GM19372 (cell line): ENCODE measurements at regions not wholly inside any gene's neighbourhood (a gene's known extent, or its start where the extent isn't known, plus 50 kb on each side); places are given as distances from the start of the nearest gene placed in this dataset.
"Not testable (repeated sequence)": the region's sequence is repeated elsewhere in the genome, so short reads cannot be mapped to it uniquely, and the experiment has no call there.

Experiments
- ATAC-seq: cut with Tn5 transposase; IDR thresholded peaks from one replicate; pipeline ENCODE4 v1.9.1; 2021; ENCODE audit warnings: mild to moderate bottlenecking, low read depth, moderate library complexity; ENCODE audit not compliant: unreplicated experiment

DNA sequence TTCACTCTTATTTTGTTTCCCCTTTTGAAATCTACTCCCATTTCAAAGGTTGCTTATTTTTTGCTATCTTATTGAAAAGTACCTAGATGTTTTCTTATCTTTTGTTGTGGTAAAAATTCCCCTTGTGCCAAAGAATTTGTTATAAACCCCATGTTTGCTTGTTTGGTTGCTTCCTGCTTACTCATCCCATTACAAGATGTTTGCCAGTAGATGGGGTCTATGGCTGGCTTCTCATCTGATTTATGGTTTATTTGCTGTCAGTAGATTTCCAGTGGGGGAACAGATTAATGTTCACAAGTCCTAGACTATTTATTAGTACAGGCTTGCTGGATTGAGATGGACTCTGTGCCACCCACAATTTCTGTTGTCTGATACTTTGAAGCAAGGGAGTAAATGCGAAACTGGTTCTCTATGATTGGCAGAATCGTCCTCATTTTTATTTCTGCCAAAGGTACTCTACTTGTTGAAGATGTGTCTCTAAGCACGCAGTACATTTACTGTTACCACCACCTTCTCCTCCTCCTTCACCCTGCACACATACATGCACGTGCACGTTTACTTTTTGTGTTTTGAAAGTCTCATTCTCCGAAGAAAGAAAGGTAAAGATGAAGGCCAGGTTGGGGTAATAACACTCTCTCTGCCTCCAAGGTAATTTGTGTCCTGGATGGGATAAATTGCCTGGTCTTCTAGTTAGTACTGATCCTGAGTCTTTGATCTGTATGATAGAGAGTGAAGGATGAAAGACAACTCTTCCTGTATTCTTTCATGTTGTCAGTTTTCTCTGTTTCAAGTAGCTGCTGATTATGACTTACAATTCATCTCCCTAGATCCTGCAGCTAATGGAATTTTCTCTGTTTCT lies 117.2 kb upstream of the ATP2B1 start:
- ATAC-seq: no peak

DNA sequence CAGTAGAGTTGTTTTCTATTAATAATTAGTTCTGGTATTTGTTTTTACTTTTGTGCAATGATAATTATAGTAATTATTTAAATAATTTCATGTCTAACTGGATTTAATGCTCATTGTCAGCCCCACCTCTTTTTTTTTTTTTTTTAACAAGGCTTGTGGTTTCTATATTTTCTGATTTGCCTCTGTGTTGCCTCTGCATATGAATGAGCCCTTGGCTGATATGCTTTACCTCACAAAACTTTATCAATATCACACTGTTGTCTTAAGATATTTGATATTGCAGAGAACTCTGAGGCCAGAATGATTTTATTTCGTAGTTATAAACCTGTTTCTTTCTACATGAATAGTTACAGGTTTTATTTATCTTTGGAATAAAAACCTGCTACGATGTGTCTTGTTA lies 116.2 kb upstream of the ATP2B1 start:
- ATAC-seq: no peak

DNA sequence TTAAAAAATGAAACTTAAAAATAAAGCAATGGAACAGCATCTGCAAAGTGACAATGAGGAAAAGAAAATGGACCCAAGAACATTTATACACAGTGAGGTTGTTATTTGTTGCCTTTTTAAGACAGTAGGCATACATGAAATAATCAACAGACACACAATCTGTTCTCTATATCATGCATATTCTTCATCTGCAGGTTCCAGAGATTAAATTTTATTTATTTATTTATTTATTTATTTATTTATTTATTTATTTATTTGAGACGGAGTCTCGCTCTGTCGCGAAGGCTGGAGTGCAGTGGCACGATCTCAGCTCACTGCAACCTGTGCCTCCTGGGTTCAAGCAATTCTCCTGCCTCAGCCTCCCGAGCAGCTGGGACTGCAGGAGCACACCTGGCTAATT lies 114.4 kb upstream of the ATP2B1 start:
- not testable (repeated sequence) for ATAC-seq

DNA sequence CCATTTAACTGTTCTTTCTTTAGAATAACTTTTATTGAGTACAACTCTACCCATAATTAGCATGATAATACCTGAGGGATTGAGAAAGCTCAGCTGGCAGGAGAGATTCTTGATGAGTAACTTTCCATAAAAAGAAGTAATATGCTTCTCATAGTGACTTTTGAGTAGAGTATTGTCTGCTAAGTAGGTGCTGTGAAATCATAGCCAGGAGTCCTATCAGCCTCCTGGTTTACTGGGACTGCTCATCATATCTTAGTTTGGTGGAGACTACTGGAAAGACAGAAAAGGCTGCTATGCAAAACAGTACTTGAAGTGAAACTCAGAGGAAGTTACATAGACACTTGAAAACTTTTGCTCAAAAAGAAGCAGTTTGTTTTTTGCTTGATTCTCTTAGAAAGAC lies 113.3 kb upstream of the ATP2B1 start:
- ATAC-seq: no peak

DNA sequence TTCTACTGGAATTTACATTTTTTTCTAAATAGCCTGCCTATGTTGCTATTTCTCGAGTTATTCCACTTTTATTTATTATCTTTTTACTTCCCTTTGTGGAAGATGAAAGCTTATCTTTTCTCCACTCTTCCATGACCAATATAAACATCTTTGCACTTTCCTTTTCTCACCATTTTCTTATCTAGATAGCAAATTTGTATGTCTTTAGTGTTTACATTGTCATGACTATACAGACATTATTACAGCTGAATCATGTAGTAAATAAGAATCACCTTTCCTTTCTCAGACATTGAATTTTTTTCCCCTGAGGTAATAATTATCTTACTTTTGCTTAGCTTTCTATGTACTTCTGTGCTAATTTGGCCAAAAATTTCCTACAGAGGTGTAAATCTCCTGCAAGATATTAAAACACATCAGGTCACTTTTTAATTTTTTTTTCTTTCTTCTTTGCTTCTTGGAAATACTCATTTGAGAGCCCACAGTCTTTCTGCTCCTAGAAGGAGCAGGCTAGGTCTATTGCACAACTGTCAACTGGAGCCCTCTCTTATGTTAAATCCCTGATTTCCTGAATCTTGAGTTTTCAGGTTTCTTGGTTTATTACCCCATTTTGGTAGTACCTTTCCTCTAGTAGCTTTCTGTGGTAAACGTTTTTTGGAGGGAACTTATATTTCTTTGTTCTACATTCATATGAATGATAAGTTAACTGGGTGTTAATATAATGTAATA lies 109.0 kb upstream of the ATP2B1 start:
- no peak for ATAC-seq

DNA sequence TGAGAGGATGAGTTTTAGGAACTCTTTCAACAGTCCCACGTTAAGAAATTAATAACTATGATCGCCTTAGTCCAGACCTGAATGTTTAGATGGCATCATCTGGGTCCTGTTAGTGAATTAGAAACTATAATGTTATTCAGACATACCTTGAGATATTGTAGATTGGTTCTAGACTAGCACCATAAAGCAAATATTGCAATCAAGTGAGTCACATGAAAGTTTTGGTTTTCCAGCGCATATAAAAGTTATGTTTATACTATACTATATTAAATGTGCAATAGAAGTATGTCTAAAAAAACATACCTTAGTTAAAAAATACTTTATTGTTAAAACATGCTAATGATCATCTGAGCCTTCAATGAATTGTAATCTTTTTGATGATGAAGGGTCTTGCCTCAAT lies 106.6 kb upstream of the ATP2B1 start:
- no peak for ATAC-seq

DNA sequence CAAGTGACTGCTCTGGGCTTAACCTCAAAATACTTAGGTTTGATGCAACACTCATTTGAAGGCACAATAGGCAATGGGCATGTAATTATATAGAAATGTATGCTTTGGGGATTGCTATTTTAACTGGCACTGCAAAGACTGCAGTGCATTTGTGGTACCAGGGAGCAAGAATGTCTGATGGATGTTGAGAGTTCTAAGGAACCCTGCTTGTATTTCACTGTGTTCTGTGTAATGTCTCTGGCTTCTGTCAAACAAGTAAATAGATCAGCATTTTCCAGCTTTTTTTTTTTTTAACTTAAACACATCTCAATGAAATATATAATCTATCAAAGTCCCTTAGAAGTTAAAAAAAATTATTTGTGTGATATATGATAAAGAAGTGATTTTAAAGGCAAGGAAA lies 94.8 kb upstream of the ATP2B1 start:
- no peak for ATAC-seq

DNA sequence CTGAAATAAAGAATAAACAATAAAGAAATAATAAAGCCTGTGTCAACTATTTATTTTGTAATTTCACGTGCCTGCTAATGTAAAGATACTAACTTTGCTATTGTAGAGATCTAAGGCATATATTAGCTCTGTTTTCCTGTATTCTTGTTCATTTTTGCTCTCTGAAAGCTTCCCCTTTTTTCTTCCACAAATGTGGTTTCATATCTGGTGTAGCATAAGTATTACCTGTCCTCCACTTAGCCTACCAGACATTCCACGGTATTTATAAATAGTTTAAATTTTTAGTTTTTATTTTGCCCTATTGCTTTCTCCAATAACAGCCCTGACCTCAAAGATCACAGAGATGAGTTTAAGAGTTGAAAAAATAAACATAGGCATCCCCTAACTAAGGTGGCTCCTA lies 92.6 kb upstream of the ATP2B1 start:
- no peak for ATAC-seq

DNA sequence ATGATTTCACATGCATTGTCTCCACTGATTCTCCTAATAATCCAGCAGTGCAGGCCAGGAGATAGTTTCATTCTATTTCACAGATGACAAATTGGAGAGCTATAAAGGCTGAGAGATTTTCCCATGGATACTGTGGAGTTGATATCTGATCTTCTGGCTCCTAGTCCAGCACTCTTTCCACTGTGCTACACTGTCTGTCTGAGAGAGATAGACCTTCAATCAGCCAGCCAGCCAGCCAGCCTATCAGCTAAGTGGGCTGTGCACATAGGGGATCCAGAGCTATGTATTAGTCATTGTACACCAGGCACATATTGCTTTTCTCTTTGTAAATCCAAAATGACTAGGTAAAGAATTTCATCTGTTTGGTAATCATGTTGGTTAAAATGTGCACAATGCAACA lies 91.8 kb upstream of the ATP2B1 start:
- ATAC-seq: no peak

DNA sequence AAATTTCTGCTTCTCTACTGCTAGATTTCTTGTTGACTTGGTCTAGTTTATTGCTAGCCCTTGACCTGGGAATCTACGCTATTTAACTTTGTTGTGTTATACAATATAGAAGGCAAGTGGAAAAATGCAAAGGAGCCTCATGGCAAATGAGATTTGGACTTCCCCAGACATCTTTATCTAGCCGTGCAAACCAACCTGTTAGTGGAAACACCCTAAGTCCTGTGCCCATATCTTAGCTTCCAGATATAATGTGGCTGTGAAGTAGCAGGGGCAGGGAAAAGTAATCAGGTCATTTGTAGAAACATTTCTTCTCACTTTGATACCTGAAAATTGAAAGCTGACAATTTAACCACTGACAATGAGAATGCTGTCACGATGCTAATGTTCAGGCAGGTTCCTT lies 90.7 kb upstream of the ATP2B1 start:
- ATAC-seq: no peak

DNA sequence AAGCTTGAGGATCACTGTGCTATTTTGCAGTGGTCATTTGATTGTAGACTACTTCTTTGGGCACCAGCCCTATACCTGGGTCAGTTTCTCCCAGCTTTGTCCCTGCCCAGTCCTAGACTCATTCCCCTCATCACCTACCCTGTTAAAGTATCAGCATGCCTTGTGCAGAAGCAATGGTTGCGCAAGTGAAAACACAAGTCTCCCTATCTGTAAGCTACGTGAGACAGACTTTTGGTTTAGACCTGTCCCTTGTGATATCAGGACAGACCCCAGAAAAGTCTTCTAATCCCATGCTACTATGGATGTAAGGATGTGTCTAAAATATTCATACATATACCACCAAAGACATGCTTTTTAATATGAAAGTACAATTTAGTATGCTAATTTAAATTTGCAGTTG lies 88.8 kb upstream of the ATP2B1 start:
- no peak for ATAC-seq

DNA sequence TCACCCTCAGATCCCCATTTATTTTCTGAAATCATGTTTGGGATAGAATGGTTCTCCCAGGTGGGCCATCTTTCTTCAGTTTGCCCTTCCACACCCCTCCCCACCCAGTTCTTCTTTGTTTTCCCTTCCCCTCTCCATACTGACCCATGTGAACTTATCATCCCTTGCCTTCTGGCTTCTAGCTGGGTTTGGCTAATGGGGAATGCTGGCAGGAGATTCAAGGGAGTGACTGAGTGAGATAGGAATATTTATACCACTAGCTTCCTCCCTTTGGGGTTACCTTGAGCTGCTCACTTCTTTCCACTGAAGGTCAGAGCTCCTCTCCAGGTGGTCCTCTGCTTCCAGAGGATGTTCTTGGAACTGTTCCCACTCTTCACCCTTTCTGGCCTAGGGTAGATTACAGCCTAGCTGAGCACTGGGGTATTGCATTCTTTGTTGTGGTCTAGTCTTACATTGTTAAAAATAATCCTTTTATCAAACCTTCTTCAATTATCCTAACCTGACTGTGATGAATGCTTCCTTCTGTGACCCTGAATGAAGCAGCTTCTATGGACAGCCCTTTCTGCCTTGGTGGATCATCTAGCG lies 88.3 kb upstream of the ATP2B1 start:
- ATAC-seq: no peak

DNA sequence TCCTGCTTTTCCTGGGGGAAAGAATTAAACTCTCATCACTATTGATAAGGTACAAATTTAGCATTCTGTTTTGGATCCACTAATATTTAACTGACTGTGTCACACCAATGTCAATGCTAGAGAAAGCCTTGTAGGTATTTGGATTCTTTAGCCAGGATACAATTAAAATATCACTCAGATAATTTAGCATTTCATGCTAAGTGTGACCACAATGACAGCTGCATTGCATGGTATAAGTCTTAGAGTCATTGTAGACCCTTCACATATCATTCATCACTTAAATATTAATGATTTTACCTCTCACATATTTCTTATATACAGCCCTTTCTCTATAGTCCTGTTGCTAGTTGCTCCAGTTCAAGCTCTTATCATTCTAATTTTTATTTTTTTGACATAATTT lies 85.3 kb upstream of the ATP2B1 start:
- no peak for ATAC-seq

DNA sequence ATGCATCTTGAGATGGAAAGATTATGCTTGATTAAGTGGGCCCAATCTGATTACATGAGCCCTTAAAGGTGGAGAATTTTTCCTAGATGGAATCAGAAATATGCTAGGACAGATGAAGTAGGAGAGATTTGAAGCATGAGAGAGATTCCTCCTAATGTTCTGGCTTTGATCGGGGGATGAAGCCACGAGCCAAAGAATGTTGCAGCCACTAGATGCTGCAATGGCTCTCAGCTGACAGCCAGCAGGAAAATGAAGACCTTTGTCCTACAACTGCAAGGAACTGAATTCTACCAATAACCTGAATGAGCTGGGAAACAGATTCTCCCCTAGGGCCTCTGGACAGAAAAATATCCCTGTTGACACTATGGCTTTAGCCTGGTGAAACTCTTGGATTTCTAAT lies 82.6 kb upstream of the ATP2B1 start:
- no peak for ATAC-seq

DNA sequence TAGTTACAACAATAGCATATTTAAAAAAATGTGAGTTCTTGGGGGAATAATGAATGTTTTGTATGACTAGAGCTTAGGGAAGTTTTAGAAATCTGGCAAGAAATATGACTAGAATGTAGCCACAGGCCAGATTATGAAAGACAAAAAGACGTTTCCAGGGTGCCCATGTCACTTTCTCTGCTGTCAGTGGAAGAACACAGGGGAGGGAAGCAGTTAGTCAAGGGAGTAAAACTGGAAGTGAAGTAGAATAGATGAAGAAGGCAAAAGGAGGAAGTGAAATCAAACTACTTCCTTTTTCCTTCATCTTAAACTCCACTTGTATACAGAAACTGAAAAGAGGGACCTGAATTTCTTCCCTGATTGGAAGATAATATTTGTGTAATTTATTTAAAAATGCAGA lies 81.2 kb upstream of the ATP2B1 start:
- no peak for ATAC-seq

DNA sequence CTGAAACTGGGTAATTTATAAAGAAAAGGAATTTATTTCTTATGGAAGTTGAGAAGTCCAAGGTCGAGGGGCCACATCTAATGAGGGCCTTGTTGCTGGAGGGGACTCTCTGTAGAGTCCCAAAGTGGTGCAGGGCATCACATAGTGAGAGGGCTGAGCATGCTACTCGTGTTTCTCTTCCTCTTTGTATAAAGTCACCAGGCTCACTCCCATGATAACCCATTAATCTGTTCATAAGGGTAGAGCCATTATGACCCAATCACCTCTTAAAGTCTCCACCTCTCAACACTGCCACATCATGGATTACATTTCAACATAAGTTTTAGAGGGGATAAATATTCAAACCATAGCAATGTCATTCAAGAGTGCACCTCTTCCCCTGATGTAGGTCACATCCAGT lies 79.1 kb upstream of the ATP2B1 start:
- ATAC-seq: no peak

DNA sequence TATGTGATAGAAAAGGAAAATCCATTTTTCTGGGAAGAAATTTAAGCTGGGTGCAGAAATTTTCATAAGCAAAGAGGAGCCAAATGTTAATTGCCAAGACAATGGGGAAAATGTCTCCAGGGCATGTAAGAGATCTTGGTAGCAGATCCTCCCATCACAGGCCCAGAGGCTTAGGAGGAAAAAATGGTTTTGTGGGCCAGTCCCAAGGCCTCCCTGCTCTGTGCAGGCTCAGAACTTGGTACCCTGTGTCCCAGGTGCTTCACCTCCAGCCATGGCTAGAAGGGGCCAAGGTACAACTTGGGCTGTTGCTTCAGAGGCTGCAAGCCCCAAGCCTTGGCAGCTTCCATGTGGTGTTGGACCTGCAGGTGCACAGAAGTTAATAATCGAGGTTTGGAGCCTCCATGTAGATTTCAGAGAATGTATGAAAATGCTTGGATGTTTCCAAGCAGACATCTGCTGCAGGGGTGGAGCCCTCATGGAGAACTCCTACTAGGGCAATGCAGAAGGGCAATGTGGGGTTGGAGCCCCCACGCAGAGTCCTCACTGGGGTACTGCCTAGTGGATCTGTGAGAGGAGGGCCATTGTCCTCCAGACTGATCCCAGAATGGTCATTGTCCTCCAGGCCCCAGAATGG lies 77.7 kb upstream of the ATP2B1 start:
- no peak for ATAC-seq

DNA sequence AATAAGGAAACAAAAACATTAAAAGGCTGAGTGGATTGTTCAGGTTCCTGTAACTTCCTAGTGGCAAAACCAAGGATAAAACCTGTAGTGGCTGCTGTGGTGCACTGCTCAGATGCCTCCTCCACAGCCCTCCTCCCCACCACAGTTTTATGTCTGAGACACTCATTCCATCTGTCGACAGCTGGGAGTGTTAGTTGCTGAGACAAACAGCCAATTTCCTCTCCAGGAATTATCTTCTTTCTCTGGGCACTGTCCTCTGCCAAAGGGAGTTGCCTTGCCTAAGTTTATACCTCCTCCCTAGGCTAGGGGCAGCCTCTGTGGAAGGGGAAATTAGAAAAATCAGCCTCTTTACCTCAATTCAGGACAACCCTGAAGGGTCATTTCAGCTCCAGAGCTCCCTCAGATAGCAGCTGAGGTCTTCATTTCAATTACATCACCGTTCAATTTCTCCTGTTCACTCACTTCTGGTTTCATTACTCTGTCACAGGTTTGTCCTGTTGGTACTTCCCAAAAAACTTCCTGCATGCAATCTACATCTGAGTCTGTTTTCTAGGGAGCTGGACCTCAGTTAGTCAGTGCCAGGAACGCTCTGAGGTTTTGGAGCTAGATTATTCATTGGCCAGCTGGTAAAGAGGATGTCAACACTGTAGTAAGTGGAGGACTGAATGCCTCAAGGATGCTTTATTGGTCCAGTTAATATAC lies 74.9 kb upstream of the ATP2B1 start:
- ATAC-seq: no peak

DNA sequence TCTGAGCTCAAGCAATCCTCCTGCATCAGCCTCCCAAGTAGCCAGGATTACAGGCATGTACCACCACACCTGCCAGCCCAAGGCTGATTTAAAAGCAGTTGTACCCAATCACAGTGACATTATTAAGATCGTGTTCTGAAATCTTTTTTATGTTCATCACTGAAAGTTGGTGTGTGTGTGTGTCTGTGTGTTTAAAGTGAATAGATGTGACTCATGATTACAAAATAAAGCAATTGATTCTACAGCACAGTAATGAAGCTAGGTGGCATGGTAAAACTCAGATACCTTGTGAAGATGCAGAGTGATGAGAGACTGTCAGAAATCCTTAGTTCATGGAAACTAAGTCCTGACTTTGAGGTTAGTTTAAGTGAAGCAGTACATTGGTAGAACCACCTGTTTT lies 74.2 kb upstream of the ATP2B1 start:
- no peak for ATAC-seq

DNA sequence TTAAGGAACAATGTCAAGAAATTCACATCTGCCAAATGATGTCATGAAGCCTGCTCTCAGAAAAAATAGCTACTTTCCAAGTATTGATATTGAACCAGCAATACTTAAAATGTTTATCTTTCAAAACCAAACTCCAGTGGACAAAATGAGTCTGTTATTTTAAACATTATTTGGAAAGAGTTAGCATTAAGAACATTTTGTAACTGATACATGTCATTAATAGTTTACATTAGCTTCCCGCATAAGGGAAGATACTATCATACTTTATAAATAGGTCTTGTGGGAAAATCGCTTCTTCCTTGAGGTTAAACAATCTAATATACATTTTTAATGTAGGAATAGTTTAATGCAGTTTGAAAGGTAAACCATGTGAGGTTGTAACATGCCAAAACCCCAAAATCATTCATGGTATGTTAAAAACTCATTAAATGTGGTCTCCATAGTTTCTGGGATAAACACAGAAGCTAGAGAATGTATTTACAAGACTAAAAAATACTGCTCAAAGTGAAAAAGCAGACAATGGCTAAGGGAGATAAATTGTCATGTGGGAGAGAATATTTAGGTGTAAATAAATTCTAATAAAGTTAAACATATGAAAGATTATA lies 73.4 kb upstream of the ATP2B1 start:
- ATAC-seq: no peak
